NCI-H1930 (cell line): ENCODE measurements at regions not wholly inside any gene's neighbourhood (a gene's known extent, or its start where the extent isn't known, plus 50 kb on each side); places are given as distances from the start of the nearest gene placed in this dataset.
"Not testable (repeated sequence)": the region's sequence is repeated elsewhere in the genome, so short reads cannot be mapped to it uniquely, and the experiment has no call there.

Source experiments
- DNase-seq, 2 experiments: peaks; one replicate each; lab custom pipeline; 2025; lab: John Stamatoyannopoulos, UW

DNA sequence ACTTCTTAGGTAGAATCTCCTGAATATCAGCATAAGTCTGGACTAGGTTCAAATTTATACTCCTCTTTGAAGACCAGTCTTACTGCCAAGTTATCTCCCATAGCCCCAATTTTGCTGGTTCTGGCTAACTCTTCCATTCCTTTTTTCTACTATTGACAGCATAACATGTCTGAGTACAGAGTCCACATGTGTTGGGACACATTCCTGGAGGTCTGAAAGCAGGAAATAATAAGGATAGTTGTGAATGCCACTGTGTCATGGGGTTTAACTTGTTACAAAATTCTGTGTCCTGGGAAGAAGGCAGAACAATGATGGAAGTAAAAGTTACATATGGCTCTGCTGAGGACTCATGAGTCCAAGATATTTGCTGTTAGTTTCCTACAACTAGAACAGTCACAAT is 57.4 kb upstream of the ZBTB20 start:
- DNase-seq, result no peak

- no peak for DNase-seq
Observed at GRCh38 chr3:115208066-115208750, 61.1 kb upstream of the ZBTB20 start.

GRCh38 chr3:115211810-115212492 is 64.9 kb upstream of the ZBTB20 start:
- no peak for DNase-seq

DNA sequence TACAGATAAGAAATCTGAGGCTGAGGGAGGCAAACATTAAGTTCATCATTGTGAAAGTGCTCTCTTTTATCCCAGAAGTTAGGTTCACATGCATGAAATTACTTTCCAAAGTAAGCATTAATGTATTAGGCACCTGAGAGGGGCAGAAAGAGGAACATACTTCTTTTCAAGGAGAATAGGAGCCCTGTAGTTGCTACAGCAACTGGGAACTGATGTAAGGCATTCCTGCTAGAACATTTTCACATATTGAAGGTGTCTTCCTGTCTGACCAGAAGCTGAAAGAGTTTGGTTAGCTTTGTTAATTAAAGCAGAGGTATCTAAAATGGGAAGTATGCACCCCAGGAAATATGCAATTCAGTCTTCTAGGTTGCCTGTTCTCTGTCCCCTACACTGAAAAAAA is 65.5 kb upstream of the ZBTB20 start:
- DNase-seq, result no peak

DNA sequence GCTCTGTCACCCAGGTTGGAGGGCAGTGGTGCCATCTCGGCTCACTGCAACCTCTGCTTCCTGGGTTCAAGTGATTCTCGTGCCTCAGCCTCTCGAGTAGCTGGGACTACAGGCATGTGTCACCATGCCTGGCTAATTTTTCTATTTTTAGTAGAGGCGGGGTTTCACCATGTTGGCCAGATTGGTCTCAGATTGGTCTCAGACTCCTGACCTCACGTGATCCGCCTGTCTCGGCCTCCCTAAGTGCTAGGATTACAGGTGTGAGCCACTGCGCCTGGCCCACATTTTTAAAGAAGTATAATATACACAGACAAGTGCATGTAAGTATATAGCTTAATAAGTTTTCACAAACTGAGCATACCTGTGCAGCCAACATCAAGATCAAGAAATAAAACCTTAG is 66.0 kb upstream of the ZBTB20 start:
- DNase-seq, result not testable (repeated sequence)

GRCh38 chr3:115217292-115217677 is 70.2 kb upstream of the ZBTB20 start:
- no peak for DNase-seq

DNA sequence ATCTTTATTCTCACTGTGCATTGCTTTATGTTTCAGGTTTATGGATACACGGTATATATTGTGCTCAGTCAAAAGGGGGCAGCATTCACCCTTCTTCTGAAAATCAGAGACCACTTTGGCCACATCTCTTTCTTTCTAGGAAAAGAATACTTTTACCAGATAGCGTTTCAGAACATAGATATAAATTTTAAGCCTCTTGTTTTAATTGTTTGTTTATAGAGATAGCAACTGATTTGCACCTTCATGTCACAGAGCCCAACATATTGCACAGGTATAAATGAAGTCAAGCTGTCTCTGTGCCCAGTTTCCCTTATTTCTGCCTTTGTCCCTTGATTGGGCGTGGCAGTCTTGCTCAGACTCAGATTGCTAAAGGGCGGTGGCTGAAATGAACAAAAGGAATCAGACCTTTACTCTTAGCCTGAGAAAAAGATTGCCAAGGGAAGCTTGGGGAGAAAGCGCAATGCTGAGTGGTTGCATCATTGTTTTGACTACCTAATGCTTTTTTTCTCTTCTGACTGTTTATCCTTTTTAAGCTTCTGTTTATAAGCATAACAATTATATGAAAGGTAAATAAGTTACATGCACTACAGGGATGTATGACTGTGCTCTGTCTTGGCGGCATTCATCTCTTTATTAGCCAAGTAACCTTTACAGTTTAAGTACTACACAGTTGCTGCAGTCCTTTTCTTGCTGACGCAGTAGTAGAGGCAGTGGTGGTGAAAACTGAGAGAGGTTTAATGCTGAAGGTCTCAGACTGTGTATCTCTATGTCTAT is 70.8 kb upstream of the ZBTB20 start:
- DNase-seq, result peak in 1 of 2 experiments; percentile 10

- DNase-seq, result no peak
Observed at GRCh38 chr3:115218859-115219258, 71.8 kb upstream of the ZBTB20 start.

DNA sequence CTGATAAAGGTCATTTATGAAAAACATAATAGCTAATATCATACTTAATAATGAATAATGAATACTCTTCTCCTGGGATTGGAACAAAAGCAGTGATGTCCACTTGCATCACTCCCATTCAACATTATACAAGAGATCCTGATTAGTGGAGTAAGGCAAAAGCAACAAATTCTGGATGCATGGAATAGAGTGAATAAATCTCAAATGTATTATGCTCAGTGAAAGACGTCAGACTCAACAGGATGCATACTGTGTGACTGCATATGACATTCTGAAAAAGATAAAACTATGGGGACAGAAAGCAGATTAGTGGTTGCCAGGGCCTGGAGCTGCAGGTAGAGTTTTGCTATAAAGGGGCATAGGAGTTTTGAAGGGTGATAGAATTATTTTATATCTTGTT is 77.6 kb upstream of the ZBTB20 start:
- DNase-seq, result no peak

- DNase-seq, result no peak
Observed at GRCh38 chr3:115226844-115227445, 79.9 kb upstream of the ZBTB20 start.

DNA sequence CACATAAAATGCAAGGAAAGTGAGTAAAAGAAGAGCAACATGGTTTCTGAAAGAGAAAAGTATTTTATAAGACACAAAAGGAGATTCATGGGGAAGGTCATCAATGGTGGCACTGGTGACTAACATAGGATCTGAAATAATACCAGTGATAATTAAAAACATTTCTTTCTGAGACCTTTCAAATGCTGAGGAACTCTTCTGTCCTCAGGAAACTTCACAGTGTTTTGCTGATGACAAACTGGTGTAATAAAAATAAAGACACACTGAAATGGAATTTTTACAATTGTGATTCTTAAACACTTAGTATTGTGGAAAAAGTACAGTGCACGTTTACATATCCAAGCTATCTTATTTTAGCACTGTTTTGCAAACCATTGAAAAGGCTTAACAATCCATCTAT is 80.4 kb upstream of the ZBTB20 start:
- no peak for DNase-seq

DNA sequence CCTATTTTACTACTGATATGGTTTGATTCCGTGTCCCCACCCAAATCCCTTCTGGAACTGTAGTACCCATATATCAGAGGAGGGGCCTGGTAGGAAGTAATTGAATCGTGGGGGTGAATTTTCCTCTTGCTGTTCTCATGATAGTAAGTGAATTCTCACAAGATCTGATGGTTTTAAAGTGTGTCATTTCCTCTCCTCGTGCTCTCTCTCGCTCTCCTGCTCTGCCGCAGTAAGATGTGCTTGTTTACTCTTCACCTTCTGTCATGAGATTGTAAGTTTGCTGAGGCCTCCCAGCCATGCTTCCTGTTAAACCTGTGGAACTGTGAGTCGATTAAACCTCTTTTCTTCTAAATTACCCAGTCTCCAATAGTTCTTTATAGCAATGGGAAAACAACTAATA is 81.2 kb upstream of the ZBTB20 start:
- no peak for DNase-seq

GRCh38 chr3:115232167-115232566 is 85.1 kb upstream of the ZBTB20 start:
- DNase-seq, result no peak

DNA sequence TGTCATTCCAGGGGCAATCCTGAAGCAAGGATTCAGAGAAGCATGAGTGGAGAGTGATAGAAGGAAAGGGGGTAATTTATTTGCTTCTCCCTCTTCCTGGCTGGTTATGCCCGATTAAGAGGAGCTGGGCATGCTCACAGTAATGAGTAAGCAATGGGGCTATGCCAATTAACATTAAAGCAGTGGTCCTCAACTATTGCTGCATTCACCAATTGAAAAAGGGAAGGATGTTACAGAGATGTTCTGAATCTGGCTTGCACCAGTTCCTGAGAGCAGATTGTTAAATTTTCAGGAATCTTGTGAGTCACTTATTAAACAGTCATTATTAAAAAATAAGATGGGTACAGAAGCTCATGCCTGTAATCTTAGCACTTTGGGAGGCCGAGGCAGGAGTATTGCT is 85.9 kb upstream of the ZBTB20 start:
- no peak for DNase-seq

- DNase-seq, result no peak
Observed at GRCh38 chr3:115236496-115236895, 89.4 kb upstream of the ZBTB20 start.

DNA sequence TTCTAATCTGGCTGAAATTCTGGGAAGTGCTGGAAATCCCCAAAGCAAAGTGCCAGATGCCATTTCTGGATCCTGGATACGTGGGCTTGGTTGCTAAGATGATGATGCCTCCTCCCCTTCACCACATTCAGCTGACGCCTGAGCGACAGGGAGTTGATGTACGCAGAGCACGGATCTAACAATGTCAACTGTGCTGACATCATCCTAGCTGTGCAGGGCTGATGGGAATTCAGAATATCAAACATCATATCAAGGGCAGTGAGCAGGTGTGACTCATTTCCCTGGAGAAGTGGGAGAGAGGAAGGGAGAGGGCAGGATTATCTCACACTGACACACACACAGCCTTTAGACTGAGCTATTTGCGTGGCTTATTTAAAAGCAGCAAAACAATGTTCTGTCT is 92.6 kb upstream of the ZBTB20 start:
- DNase-seq, result peak; percentile 70 to 77

GRCh38 chr3:115244350-115244749 is 97.3 kb upstream of the ZBTB20 start:
- DNase-seq, result no peak

DNA sequence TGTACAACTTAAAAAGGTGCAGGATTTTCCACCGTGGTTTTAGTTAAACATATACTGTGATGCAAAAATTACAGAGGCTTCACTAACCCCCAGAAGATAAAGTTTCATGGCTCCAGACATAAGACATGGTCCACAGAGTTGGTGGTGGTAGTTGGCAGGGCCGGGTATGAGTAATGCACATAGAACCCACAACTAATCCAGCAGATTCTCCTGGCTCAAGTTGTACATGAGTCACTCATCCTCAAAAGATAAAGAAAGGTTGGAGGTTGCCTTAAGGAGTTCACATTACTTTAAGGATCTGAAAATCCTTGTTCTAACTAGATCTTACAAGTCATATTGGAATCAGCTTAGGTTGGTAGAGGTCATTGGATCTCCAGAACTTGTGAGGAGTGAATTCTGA is 98.3 kb upstream of the ZBTB20 start:
- no peak for DNase-seq

GRCh38 chr3:115245899-115246298 is 98.8 kb upstream of the ZBTB20 start:
- DNase-seq, result no peak

- DNase-seq, result no peak
Observed at GRCh38 chr3:115246461-115247020, 99.5 kb upstream of the ZBTB20 start.

DNA sequence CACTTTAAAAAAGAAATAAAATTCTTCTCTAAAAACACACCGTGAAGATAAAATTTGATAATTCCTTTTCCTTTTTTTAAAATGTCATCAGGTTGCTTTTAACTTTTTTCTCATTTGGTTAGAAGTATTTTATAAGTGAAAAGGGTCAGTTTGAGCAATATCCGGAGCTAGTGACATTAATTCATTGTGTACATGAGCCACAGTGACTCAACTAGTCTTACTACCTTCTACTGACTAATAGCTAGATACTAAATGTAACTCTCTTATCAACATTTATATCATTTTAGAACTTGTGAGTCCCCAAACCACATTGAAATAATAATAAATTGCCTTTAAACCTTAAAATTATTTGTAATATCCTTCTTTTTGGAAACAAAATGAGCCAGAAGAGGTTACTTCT is 101.2 kb upstream of the ZBTB20 start:
- DNase-seq, result no peak

GRCh38 chr3:115251509-115251908 is 104.4 kb upstream of the ZBTB20 start:
- no peak for DNase-seq
